Glutamatergic neuron (in vitro differentiated cells): ENCODE measurements at regions not wholly inside any gene's neighbourhood (a gene's known extent, or its start where the extent isn't known, plus 50 kb on each side); places are given as distances from the start of the nearest gene placed in this dataset.

ENCODE experiments used
- DNase-seq: peaks from one replicate; pipeline ENCODE4 v3.0.0; 2022
- H3K27ac Mint-ChIP-seq: one replicate; pipeline ENCODE4 v1.8.0; 2020; ENCODE audit warnings: mild to moderate bottlenecking, mixed read lengths, inconsistent platforms; ENCODE audit not compliant: unreplicated experiment
- H3K27me3 Mint-ChIP-seq: one replicate; pipeline ENCODE4 v1.8.0; 2020; ENCODE audit warnings: mild to moderate bottlenecking, moderate library complexity, mixed read lengths, inconsistent platforms; ENCODE audit not compliant: unreplicated experiment
- H3K36me3 Mint-ChIP-seq: one replicate; pipeline ENCODE4 v1.8.0; 2020; ENCODE audit warnings: mild to moderate bottlenecking, mixed read lengths, inconsistent platforms; ENCODE audit not compliant: unreplicated experiment
- H3K4me1 Mint-ChIP-seq: one replicate; pipeline ENCODE4 v1.8.0; 2020; ENCODE audit warnings: mild to moderate bottlenecking, low read depth, mixed read lengths, inconsistent platforms; ENCODE audit not compliant: unreplicated experiment
- H3K4me3 Mint-ChIP-seq: one replicate; pipeline ENCODE4 v1.8.0; 2020; ENCODE audit warnings: mild to moderate bottlenecking, mixed read lengths, inconsistent platforms; ENCODE audit not compliant: unreplicated experiment
- H3K9me3 Mint-ChIP-seq: one replicate; pipeline ENCODE4 v1.8.0; 2020; ENCODE audit warnings: mild to moderate bottlenecking, moderate library complexity, mixed read lengths, inconsistent platforms; ENCODE audit not compliant: unreplicated experiment
- TF ChIP-seq, protein P1 (sequence below): fragments of 200-600 bp; sonication (generic); IDR thresholded peaks from one replicate; pipeline ENCODE4 v1.5.0; 2021; ENCODE audit not compliant: partially characterized antibody, unreplicated experiment

DNA sequence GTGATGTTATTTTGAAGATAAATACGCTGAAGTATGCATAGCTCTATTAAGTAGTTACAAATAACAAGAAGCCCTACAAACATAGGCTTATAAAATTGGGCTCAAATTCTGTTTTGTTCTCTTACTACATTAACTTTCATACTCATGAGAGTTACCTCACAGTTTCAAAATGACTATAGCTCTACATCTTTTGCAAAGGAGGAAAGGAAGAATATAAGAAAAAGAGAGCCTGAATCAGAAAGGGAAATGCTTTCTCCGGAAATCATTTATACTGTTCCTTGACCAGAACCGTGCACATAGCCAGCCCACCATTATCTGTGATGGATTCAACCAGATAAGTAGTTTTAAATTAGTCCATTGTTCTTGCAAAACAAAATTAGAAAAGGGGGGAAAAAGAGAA is 1252.1 kb downstream of the NCAM2 start:
- H3K27me3 Mint-ChIP-seq: no peaks in the 10 kb centered on the region
- peaks cover 3% of the 10 kb centered on the region for H3K4me1 Mint-ChIP-seq
- no peaks in the 10 kb centered on the region for H3K36me3 Mint-ChIP-seq
- TF ChIP-seq, protein P1, sequence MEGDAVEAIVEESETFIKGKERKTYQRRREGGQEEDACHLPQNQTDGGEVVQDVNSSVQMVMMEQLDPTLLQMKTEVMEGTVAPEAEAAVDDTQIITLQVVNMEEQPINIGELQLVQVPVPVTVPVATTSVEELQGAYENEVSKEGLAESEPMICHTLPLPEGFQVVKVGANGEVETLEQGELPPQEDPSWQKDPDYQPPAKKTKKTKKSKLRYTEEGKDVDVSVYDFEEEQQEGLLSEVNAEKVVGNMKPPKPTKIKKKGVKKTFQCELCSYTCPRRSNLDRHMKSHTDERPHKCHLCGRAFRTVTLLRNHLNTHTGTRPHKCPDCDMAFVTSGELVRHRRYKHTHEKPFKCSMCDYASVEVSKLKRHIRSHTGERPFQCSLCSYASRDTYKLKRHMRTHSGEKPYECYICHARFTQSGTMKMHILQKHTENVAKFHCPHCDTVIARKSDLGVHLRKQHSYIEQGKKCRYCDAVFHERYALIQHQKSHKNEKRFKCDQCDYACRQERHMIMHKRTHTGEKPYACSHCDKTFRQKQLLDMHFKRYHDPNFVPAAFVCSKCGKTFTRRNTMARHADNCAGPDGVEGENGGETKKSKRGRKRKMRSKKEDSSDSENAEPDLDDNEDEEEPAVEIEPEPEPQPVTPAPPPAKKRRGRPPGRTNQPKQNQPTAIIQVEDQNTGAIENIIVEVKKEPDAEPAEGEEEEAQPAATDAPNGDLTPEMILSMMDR: no peak
- no peak overlapping the region for H3K27ac Mint-ChIP-seq
- H3K4me3 Mint-ChIP-seq: no peak overlapping the region
- no peak for DNase-seq
- no peaks in the 10 kb centered on the region for H3K9me3 Mint-ChIP-seq

DNA sequence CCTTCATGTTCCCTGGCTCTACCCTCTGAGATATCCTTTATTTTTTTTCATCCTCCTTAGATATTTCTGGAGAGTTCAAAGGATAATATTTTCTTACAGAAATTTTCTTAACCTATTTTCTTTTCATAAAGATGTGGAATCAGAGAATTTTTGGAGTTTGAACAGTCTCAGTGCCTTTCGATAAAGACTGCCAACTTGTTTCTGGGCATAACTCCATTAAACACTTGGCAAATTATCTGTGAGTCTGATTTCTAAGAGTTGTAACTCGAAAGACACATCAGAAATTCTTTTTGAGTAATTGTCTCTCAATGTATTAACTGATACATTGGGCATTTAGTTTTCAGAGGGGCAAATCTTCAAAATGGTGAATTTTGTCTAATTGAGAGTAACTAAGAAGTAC is 1255.6 kb downstream of the NCAM2 start:
- H3K4me1 Mint-ChIP-seq: no peaks in the 10 kb centered on the region
- TF ChIP-seq, protein P1: no peak
- no peak overlapping the region for H3K4me3 Mint-ChIP-seq
- H3K27ac Mint-ChIP-seq: no peak overlapping the region
- H3K27me3 Mint-ChIP-seq: no peaks in the 10 kb centered on the region
- no peak for DNase-seq
- H3K36me3 Mint-ChIP-seq: no peaks in the 10 kb centered on the region
- H3K9me3 Mint-ChIP-seq: no peaks in the 10 kb centered on the region

DNA sequence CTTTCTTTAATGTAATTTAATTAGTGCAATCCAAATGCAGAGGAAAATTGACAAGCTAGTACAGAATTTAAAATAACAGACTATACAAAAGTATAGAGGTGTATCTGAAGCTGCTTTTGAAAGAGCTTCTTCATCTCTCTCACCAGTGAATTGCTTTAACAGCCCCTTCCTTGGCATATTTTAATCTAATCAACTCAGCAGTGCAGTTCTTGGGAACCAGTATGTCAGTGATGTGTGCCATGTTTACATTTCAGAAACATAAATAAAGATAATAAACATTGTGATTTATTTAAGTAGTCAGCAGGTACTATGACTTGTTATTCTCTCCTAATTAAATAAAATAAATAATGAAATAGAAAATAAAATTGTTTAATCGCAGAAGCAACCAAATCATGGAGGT is 1260.6 kb downstream of the NCAM2 start:
- no peaks in the 10 kb centered on the region for H3K36me3 Mint-ChIP-seq
- no peaks in the 10 kb centered on the region for H3K9me3 Mint-ChIP-seq
- H3K27ac Mint-ChIP-seq: no peak overlapping the region
- no peaks in the 10 kb centered on the region for H3K4me1 Mint-ChIP-seq
- TF ChIP-seq, protein P1: no peak
- no peak overlapping the region for H3K4me3 Mint-ChIP-seq
- no peak for DNase-seq
- no peaks in the 10 kb centered on the region for H3K27me3 Mint-ChIP-seq

DNA sequence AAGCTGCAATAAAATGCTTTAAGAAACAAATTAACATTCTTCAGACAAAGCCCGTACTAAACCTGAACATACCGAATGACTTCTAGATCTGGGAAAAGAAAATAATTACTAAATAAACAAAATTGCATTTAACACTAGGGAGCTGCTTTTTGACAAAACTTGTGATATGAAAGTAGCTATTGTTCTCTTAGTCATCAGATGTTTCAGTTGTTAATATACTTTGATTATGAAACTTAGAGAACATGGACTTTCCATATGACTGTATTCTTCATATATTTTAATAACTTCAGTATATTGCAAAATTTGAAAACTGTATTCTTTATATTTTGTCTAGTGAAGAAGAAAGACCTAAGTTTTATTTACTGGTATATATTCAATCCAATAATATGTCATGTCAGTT is 1262.1 kb downstream of the NCAM2 start:
- DNase-seq: no peak
- Mint-ChIP-seq H3K27ac (no peak overlapping the region), H3K9me3 (no peaks in the 10 kb centered on the region), H3K4me1 (no peaks in the 10 kb centered on the region), H3K4me3 (no peak overlapping the region), H3K27me3 (no peaks in the 10 kb centered on the region), H3K36me3 (no peaks in the 10 kb centered on the region)
- TF ChIP-seq, protein P1: no peak

DNA sequence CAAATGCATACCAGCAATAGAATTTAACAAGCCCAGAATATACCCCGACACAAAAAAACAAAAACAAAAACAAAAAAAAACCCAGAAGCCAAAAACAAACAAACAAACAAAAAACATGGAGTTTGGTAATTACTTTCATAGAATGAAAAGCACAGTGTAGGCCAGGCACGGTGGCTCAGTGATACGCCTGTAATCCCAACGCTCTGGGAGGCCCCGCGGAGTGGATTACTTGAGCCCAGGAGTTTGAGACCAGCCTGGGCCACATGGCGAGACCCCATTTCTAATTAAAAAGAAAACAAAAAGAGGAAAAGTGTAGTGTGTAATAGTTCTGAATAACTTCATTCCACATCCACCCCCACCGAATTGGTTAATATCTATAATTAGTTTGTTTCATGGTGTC is 1265.7 kb downstream of the NCAM2 start:
- TF ChIP-seq, protein P1: no peak
- no peak overlapping the region for H3K27ac Mint-ChIP-seq
- no peaks in the 10 kb centered on the region for H3K27me3 Mint-ChIP-seq
- H3K4me3 Mint-ChIP-seq: no peak overlapping the region
- H3K36me3 Mint-ChIP-seq: no peaks in the 10 kb centered on the region
- no peaks in the 10 kb centered on the region for H3K4me1 Mint-ChIP-seq
- no peak for DNase-seq
- no peaks in the 10 kb centered on the region for H3K9me3 Mint-ChIP-seq
